NCI-H1694 treated with DMSO at 0.1 percent for 48 hours (cell line): ENCODE measurements at regions not wholly inside any gene's neighbourhood (a gene's known extent, or its start where the extent isn't known, plus 50 kb on each side); places are given as distances from the start of the nearest gene placed in this dataset.

Experiments used
- DNase-seq: peaks from one replicate; lab custom pipeline; 2025; lab: John Stamatoyannopoulos, UW

DNA sequence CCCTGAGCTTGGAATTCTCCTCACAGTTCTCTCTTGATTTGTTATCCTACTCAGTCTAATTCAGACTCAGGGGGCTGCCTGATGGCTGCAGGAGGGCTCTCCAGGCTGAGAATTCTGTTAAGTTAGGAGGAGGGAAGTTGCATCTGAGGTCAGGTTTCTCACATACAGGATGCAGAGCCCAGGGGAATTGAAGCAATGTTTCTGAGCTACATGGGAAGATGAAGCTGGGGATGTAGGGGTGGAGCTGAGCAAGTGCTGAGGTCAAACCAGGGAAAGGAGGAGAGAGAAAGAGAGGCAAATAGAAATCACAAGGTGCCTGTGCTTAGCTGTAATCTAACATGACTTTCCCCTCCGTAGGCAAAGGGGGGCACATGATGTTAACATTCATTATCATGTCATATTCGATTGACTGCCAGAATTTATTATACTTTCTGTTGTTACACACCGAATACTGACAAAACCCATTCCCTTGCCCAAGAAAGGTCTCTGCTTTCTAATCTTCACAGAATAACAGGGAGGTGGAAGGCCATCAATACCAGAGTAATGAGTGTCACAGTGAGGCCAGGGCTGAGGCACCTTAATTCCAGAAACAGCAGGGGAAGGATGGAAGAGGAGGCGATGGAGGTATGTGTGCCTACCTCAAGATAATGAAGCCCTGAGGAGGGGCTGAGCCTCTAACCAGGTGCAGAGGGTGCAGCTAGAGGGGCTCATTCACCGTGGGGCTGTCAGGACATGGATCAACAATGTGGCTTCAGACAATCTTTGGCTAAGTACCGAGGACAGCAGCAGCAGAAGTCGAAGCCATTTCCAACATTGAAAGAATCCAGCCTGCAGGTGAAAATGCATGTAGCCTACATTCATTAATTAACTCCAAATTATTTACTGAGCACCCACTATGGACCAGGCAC is 205.4 kb upstream of the SNX19 start:
- DNase-seq, result no peak

DNA sequence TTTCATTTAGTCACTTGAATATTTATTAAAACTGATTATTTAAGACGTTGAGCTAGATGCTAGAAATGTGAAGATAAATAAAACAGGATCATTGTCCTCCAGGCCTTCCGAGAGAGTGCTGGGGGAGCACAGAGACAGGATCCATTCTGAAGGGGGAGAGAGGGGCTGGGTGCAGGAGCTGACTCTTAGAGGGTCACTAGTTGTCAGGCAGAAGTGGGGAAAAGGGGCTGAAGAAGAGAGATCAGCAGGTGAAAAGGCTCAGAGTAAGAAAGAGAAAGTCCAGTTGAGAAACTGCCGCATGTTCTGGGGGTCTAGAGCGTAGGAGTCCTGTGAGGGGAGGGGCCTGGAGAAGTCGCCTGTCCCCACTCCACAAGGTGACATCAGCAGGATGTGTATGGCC is 206.2 kb upstream of the SNX19 start:
- DNase-seq, result no peak

DNA sequence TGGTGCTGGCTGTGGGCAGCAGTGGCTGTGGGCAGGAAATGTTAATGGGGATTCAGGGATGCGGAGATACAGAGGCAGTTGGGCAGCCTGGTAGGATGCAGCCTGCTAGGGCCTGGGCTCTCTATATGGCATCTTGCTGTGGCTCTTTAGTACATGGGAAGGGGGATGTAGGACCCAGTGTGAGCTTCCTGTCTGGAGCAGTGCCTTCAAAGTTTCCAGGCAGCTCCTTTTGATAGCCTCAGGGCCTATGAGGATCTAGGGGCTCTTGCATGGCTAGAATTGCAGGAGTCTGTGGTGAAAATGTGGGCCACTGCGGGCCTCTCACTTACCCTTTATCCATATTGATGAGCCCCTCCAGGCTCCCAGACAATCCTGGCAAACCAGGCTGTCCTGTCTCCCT is 213.2 kb upstream of the SNX19 start:
- no peak for DNase-seq

DNA sequence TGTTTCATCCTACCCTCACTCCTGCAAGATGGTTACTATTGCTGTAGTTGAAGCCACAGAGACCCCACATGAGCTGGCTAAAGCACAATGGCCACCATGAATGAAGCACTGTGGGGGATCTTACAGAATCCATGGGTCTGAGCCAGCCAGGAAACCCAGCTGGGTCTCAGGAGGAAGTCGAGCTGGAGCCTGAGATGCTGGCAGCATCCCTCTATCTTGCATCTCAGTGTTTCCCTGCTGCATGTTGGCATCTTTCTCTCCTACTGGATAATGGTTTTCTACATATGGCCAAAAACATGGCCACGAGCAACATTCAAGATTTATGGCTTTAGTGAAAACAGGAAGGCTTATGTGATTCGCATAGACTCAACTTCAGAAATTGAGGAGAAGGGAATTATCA is 219.3 kb upstream of the SNX19 start:
- no peak for DNase-seq

DNA sequence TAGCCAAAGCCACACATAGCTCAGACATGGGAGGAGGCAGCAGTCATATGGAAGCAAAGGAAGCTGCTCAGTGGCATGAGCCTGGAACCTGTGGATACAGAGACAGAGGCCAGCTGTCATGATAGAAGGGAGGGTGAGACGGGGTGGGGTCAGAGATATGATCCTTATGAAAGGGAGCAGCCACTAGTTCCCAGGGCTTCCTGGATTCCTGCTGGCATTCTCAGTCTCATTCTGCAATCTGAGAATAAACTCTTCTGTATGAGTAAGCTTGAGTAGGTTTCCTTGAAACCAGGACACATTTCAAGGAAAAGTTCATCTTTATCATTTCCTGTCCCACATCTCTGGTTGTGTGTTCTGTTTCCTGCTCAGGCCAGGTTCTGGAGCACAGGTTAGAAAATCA is 220.2 kb upstream of the SNX19 start:
- DNase-seq, result no peak

DNA sequence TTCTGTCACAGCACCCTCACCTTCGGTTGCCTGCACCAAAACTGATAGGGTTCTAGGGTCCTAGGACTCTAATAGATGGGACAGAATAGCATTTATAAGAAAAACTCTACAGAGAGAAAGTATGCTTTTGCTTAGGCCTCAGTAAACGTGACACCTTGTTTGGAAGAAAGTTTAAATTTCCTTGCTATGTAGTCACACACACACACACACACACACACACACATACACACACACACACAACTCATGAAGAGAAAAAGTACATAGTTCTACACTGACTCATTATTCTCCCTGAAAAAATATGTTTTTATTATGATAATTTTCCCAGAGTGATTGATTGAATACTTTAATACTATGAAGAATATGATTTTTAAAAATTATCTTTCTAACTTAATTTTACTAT is 220.8 kb upstream of the SNX19 start:
- DNase-seq, result no peak

DNA sequence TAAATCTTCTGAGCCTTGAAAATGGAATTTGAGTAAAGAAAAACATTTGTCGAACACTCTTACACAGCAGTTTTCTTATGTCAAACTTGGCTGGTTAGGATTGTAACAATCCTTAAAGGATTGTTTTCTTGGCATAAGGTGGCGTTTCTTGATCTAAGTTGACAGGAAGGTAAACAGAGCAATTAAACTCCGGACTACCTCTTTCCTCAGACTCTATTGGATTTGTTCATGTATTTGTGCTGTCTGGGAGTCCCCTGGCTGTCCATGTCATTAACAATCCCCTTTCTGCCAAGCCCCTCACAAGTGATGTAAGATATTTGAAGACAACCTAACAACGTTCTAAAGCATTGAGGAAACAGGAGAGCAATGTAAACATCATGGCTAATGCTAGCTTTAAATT is 222.5 kb upstream of the SNX19 start:
- DNase-seq, result no peak

DNA sequence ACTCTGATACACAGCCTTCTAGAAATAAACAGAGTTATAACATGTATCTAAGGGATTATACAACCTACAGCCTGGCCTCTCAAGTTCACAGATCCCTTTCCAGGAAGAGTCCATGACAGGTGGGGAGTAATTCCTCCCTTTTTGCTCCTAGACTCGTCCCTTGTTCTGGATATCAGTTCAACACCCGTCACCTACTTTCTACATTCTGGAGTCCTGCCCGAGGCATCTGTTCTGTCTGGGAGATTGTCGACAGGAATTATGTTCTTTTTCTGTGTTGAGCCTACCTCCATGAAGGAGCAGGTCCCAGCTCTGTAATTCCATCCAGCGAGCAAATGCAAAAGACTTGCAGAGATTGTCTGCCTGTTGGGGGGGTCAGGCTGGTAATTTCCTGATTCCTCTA is 224.6 kb upstream of the NTM start:
- no peak for DNase-seq

DNA sequence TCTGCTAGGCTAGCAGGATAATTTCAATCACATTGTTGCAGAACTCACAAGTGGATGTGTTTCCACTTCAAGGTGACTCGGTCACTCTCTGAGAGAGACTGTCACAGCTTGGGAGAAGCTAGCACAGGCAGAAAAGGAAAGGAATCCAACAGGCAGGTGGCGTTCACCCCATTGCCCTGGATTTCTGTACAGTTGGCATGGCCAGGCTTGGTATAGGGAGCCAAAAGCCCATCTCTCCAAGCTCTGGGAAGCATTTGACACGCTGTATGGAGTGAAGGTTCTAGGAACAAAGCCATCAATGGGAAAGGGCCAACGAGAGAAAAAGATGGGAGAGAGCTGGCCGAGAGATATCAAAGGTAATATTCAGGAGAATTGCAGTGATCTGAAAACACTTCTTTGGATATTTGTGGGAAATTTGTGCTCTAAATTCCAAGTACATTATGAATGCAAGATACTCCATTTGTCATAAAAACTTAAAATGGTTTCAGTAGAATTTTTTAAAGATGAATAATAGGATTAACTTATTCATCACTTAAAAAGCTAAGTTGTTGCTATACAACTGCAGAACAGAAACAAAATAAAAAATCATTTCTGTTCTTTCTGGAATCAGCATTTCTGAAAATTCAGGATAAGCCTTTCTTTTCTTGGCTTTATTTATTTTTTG is 223.5 kb upstream of the NTM start:
- DNase-seq, result no peak

DNA sequence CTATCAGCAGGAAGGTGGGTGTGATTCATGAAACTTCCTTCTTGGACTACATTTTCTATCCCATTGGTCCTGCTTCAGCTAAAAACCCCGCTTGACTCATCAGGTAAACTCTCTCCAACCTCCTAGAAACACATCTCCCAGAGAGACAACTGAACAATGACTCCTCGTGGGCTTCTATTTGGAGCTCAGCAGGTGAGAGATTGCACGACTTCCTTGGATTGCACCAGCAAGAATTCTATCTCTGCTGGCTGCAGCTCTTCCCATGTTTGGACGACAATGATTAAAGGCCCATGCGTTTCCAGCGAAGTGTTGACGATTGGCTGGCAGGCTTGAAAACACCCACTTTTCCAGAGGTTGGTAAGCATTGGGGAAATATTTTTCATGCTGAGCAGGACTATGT is 216.1 kb upstream of the NTM start:
- no peak for DNase-seq

DNA sequence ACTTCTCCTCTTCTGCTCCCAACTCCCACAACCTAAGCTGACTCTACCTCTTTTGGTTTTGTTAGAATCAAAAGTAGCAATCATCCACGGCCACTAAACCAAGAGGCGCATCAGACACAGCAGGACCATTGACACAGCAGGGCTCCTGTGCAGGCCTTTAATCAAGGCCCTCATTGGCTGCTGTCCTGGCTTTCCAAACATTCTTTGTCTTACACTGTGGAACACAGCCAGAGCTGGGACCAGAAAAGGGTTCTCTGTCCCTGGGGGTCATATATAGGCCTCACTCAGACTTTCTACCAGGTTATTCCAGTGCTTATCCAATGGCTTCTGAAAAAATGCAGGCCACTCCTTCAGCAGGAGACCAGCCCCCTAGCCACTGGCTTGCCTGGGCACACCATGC is 212.7 kb upstream of the NTM start:
- DNase-seq, result no peak

DNA sequence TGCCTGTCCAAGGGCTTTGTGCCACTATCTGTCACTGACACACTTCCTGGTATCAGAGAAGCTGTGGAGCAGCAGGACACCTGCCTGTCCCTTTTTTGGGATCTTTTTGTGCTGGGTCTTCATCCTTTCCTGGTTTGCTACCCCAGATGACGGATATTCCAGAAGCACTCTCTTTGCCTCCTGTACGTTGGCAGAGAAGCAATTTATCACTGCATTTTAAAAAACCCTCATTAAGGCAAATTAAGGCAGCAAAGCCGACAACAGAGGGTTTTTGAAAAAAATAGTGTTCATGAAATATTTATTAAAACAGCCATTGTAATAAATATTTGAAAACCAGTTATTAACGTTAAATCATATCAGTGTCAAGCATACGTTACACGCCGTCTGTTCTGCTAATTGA is 209.6 kb upstream of the NTM start:
- DNase-seq, result no peak

DNA sequence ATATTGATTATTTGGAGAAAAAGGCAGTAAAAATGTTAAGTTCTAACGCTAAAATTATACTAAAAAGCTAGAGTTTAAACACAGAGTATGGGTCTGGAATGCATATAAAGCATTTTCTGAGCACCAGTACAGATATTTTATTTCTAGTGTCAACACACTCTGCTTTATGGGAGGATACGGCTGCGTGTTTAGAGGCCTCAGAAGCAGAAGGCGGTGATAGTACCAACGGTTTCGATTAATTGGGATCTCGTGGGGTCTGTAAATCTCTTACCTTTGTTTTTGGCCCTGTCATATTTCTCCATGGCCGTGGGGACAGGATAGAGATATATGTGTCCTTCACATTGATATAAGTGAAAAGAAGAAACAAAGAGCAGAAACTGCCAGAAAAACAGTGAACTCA is 206.8 kb upstream of the NTM start:
- DNase-seq, result no peak

DNA sequence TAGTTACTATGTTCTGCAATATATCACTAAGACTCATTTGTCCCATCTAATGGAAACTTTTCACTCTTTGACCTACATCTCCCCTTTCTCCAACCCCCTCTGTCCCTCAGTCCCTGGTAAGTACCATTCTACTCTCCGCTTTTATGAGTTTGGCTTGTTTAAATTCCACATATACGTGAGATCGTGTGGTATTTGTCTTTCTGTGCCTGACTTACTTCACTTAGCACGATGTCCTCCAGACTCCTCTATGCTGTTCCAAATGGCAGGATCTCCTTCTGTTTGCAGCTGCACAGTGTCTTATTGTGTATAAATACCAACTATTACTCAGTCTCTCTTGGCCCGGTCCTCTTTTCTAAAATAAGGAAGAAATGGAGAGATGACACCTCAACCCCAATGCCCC is 205.4 kb upstream of the NTM start:
- DNase-seq, result no peak

DNA sequence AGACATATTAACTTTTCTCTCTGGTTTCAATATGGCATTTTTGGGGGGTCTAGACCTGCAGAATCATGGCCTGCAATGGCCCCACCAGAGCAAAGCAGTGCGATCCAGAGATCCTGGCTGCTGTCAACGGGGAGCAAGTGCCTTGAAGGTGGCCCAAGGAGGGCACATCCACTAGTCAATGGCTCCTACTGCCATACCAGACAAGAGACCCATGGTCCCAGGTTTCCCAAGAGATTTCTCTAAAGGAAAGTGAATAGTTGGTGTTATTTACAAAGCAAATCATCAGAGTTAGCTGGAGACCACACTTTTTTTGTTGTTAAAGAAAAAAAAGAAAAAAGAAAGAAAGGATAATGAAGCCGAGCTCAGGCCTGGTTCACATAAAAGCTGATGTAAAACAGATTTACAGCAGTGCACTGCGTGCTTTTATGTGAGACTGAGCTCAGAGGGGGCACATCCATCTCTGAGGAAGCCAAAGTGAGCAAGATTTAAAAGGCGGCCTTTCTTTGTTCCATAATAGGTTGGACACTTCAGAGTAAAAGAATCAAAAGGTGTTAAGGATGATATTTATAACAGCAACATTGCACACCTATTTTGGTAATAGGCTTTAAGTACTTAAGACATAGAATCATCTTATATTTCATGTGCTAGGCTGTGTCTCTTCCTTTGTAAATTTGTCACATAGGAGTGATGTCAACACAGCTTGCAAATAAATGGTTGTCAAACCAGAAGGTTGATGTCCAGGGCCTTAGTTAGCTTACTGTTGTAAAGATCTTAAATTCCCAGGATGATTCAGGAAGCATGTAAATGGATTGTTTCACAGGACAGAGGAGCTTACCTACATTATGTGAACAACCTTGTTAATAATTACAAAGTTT is 201.3 kb upstream of the NTM start:
- DNase-seq, result no peak

DNA sequence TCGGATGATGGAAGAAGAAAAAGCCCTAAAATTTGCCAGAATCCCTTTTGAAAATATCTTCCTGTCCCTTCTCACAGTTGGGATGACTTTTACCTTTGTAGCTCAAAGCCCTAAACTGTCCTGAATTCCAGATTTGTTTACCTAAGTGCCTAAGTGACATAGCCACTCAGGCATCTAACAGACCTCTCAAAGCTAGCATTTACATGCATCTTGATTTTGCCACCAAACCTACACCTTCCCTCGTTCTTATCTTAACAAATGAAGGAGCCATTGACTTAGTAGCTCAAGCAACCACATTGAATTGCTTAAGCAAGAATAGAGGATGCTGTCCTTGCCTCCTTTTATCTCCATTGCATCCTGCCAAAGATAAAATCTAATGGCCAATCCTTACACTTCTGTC is 198.4 kb upstream of the NTM start:
- no peak for DNase-seq

DNA sequence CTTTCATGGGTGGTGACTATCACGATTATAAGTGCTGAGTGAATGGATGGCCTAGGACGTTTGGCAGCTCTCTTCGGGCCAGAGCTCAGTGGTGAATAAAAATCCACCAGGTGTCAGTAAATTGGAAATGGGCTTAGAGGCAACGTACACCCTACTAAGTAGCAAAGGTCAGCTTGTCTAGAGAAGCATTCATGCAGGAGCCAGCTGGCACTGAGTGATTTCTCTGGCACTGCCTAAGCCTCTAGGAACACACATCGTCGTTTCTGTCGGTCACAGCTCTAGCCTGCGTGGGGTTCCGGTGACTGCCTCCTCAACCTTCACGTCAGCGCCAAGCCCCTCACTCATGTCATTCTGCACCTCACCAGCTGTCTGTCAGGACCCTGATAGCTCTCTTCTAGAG is 192.4 kb upstream of the NTM start:
- no peak for DNase-seq

DNA sequence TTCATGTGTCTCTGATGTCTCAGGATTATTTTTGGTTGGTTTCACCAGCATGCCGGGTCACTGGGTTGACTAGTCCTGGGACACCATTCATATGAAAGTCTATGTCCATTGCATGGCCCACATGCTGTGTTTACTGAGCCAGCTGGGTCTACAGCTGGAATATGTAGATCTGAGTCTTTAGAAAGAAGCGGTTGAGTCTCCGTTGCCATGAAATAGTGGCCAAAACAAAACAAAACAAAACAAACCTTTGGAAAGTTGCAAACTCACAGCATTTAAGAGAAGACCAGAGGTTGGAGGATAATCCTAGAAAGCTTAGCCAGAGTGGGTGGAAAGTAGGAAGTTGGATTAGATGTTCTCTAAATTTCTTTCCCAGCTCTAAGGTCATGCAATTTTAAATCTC is 191.8 kb upstream of the NTM start:
- no peak for DNase-seq

DNA sequence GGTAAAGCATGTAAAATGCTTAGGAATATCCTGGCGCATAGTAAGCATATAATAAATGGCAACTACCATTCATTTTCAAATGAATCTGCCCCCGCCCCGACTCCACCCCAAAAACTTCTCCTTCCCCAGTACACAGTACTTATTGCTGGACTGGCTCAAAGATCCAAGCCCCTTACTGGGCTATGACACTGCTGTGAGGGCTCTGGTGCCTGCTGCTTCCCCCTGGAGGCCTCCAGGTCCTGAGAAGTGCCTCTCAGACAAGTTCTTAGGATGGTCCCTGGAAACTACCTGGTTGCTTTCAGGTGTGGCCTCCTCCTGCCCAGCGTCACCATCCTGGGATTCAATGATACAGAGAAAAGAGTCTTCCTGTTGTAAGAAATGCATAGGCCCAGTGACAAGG is 190.6 kb upstream of the NTM start:
- DNase-seq, result no peak

DNA sequence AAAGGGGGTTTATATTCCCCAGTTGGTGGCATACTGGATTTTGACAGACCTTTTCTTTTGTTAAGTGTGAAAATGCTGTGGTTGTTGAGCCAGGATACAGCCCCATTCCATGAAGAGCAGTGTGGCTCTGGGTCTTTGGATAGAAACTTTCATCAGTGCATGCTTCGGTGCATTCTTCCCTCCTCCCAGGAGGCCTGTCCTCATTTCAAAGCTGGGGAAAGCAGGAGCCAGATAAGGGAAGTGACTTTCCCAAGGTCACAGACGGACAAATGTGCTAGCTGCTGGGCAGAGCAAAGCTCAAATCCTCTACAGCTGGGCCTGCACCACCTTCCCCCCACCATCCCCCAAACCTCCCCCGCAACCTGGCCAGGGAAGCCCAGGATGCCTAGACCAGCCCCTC is 184.5 kb upstream of the NTM start:
- no peak for DNase-seq

DNA sequence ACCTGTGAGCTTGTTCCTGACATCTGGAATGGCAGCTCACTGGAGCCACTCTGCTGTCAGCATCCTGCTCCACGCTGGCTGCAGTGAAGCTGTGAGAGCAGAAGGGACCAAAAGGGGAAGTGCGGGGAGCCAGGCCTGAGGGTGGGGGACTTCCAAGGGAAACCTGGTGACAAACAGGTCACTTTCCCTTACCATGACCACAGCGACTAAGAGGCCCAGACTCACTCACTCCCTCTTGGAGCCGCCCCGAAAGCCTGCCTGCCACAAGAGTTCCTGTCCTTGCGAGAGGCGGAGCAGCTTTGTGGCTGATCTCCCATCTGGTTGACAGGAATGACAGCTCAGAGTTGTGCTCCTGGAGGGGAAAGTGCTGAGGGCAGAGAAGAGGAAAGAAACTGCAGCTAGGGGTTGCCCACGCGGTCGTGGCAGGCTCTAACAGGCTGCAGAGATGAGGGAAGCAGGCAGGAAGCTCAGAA is 183.8 kb upstream of the NTM start:
- DNase-seq, result no peak

DNA sequence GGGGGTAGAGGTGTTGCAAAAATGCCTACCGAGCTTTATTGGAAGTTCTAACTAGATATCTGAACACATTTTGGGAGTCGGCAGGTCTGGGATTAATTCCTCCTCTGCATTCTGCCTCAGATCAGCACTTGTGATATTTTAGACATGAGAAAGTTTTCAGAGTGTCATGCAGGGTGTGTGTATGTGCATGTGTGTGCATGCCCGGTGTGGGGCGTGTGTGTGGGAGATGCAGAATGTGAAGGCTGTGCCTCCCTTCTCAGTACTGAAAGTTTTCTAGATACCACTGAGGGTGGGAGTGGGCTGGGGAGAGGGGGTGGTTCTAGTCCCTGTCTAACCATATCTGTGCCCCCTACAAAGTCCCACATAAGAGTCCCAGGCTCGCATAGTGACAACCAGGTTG is 180.0 kb upstream of the NTM start:
- no peak for DNase-seq

DNA sequence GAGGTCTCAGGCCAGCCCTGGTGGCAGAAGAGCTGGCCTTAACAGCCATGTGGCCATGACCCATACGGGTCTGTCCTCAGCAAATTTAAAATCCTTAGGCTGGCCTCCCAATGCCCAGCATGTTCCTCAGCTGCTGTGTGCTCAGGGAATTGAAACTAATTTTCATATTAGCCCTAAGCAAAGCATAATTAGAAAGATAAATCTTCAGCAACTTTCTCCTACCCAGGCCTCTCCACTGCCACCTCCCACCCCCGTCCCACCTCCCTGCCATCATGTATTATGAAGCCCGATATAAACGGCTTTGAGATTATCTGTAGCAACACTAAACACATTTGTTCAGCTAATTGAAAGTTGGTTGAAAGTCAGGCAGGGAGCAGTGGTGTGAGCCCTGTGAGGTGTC is 178.8 kb upstream of the NTM start:
- DNase-seq, result no peak
